ENCODE measurements at regions not wholly inside any gene's neighbourhood (a gene's known extent, or its start where the extent isn't known, plus 50 kb on each side); places are given as distances from the start of the nearest gene placed in this dataset.

- Mint-ChIP-seq H3K27me3 (ENCODE audit: low read depth, unreplicated experiment) (no peaks in the 10 kb centered on the region), H3K4me1 (ENCODE audit: low read depth, unreplicated experiment) (peaks cover 25% of the 10 kb centered on the region)
- peaks cover 51% of the 10 kb centered on the region for H3K79me2 ChIP-seq (ENCODE audit: insufficient read depth, low read length)
Observed at GRCh38 chr6:21726676-21727075, 133.1 kb downstream of the SOX4 start.

GRCh38 chr6:21728141-21728540 is 134.6 kb downstream of the SOX4 start:
- no peak overlapping the region for H3K27ac ChIP-seq (ENCODE audit: low read depth, low read length)
- Mint-ChIP-seq H3K27ac (ENCODE audit: unreplicated experiment) (no peak overlapping the region), H3K27me3 (ENCODE audit: low read depth, unreplicated experiment) (no peaks in the 10 kb centered on the region), H3K36me3 (ENCODE audit: low read depth, unreplicated experiment) (peaks cover 4% of the 10 kb centered on the region), H3K4me1 (ENCODE audit: low read depth, unreplicated experiment) (peaks cover 35% of the 10 kb centered on the region), H3K4me3 (ENCODE audit: unreplicated experiment) (no peak overlapping the region), H3K9me3 (ENCODE audit: unreplicated experiment) (no peaks in the 10 kb centered on the region)
- DNase-seq (ENCODE audit: low read depth) = no peak
- no peak overlapping the region for H3K4me3 ChIP-seq (ENCODE audit: insufficient read depth, low read depth, low read length)
- no peaks in the 10 kb centered on the region for H3K9me3 ChIP-seq (ENCODE audit: insufficient read depth, low read depth, low read length)
- H4K20me1 ChIP-seq (ENCODE audit: insufficient read depth, low read length) = peaks cover 18% of the 10 kb centered on the region
- H3K27me3 ChIP-seq (ENCODE audit: insufficient read depth, low read length) = no peaks in the 10 kb centered on the region
- no peak overlapping the region for H3K4me2 ChIP-seq (ENCODE audit: low read length)
- H2AFZ ChIP-seq (ENCODE audit: low read depth, low read length) = no peak overlapping the region
- peaks cover 46% of the 10 kb centered on the region for H3K79me2 ChIP-seq (ENCODE audit: insufficient read depth, low read length)
- H3K36me3 ChIP-seq (ENCODE audit: insufficient read depth, low read length) = no peaks in the 10 kb centered on the region
- H3K4me1 ChIP-seq (ENCODE audit: insufficient read depth, low read length) = peaks cover 23% of the 10 kb centered on the region
- TF ChIP-seq CTCF (IDR thresholded peaks at IDR 0.05; ENCODE audit: insufficient read depth, low read depth, low read length) = no peak
- TF ChIP-seq EZH2 (IDR thresholded peaks at IDR 0.05; ENCODE audit: insufficient read depth, low read length) = no peak
- no peak overlapping the region for H3K9ac ChIP-seq (ENCODE audit: low read length)
- no peak for FAIRE-seq

More at GRCh38 chr6:21726676-21727075, 133.1 kb downstream of the SOX4 start:
- Histone ChIP-seq H3K4me1 (ENCODE audit: insufficient read depth, low read length) (peaks cover 10% of the 10 kb centered on the region), H3K36me3 (ENCODE audit: insufficient read depth, low read length) (no peaks in the 10 kb centered on the region), H2AFZ (ENCODE audit: low read depth, low read length) (peak overlapping the region; percentile 2), H3K27me3 (ENCODE audit: insufficient read depth, low read length) (no peaks in the 10 kb centered on the region), H3K4me3 (ENCODE audit: insufficient read depth, low read depth, low read length) (no peak overlapping the region), H3K4me2 (ENCODE audit: low read length) (peak overlapping the region; percentile 32), H4K20me1 (ENCODE audit: insufficient read depth, low read length) (peaks cover 18% of the 10 kb centered on the region), H3K9ac (ENCODE audit: low read length) (peak overlapping the region; percentile 0), H3K9me3 (ENCODE audit: insufficient read depth, low read depth, low read length) (no peaks in the 10 kb centered on the region), H3K27ac (ENCODE audit: low read depth, low read length) (peak overlapping the region; percentile 11)
- no peak for FAIRE-seq
- TF ChIP-seq CTCF (IDR thresholded peaks at IDR 0.05; ENCODE audit: insufficient read depth, low read depth, low read length) = no peak
- no peak for TF ChIP-seq EZH2 (IDR thresholded peaks at IDR 0.05; ENCODE audit: insufficient read depth, low read length)
- H3K9me3 Mint-ChIP-seq (ENCODE audit: unreplicated experiment) = no peaks in the 10 kb centered on the region
- H3K4me3 Mint-ChIP-seq (ENCODE audit: unreplicated experiment) = no peak overlapping the region
- peak overlapping the region; percentile 41 for H3K27ac Mint-ChIP-seq (ENCODE audit: unreplicated experiment)
- DNase-seq (ENCODE audit: low read depth) = peak; percentile 54
- H3K36me3 Mint-ChIP-seq (ENCODE audit: low read depth, unreplicated experiment) = peaks cover 4% of the 10 kb centered on the region

- Mint-ChIP-seq H3K27me3 (ENCODE audit: low read depth, unreplicated experiment) (no peaks in the 10 kb centered on the region), H3K27ac (ENCODE audit: unreplicated experiment) (no peak overlapping the region), H3K4me1 (ENCODE audit: low read depth, unreplicated experiment) (peaks cover 48% of the 10 kb centered on the region), H3K9me3 (ENCODE audit: unreplicated experiment) (no peaks in the 10 kb centered on the region), H3K4me3 (ENCODE audit: unreplicated experiment) (no peak overlapping the region), H3K36me3 (ENCODE audit: low read depth, unreplicated experiment) (peaks cover 4% of the 10 kb centered on the region)
- no peak overlapping the region for H3K9ac ChIP-seq (ENCODE audit: low read length)
- DNase-seq (ENCODE audit: low read depth) (peak; percentile 39), FAIRE-seq (no peak)
- H2AFZ ChIP-seq (ENCODE audit: low read depth, low read length) = no peak overlapping the region
- H4K20me1 ChIP-seq (ENCODE audit: insufficient read depth, low read length) = peaks cover 18% of the 10 kb centered on the region
- no peaks in the 10 kb centered on the region for H3K9me3 ChIP-seq (ENCODE audit: insufficient read depth, low read depth, low read length)
- no peaks in the 10 kb centered on the region for H3K36me3 ChIP-seq (ENCODE audit: insufficient read depth, low read length)
- H3K4me1 ChIP-seq (ENCODE audit: insufficient read depth, low read length) = peaks cover 35% of the 10 kb centered on the region
- H3K4me3 ChIP-seq (ENCODE audit: insufficient read depth, low read depth, low read length) = no peak overlapping the region
- H3K79me2 ChIP-seq (ENCODE audit: insufficient read depth, low read length) = peaks cover 45% of the 10 kb centered on the region
- H3K27me3 ChIP-seq (ENCODE audit: insufficient read depth, low read length) = no peaks in the 10 kb centered on the region
- TF ChIP-seq CTCF (IDR thresholded peaks at IDR 0.05; ENCODE audit: insufficient read depth, low read depth, low read length) (no peak), EZH2 (IDR thresholded peaks at IDR 0.05; ENCODE audit: insufficient read depth, low read length) (no peak)
- H3K27ac ChIP-seq (ENCODE audit: low read depth, low read length) = no peak overlapping the region
- no peak overlapping the region for H3K4me2 ChIP-seq (ENCODE audit: low read length)
Observed at GRCh38 chr6:21729431-21729830, 135.9 kb downstream of the SOX4 start.
